WTC11 (cell line): ENCODE measurements at regions not wholly inside any gene's neighbourhood (a gene's known extent, or its start where the extent isn't known, plus 50 kb on each side); places are given as distances from the start of the nearest gene placed in this dataset.

Experiments
- ATAC-seq: fragments of 200-7000 bp; cut with Tn5 transposase; 2 replicates; pipeline ENCODE4 v1.10.0; 2021; ENCODE audit warnings: mild to moderate bottlenecking, moderate library complexity
- CTCF ChIA-PET: fragments of 300-600 bp; sonication (Branson Sonifier 250); formaldehyde crosslinking; loops from one replicate; lab custom pipeline; 2021; ENCODE audit warnings: antibody characterized with exemption; lab: Charles Lee
- POLR2A ChIA-PET: fragments of 350-600 bp; sonication (Branson Sonifier 250); formaldehyde crosslinking; loops from one replicate; lab custom pipeline; 2021; ENCODE audit warnings: antibody characterized with exemption; lab: Charles Lee
- DNase-seq: peaks from one replicate; pipeline ENCODE4 v3.0.0; 2021; ENCODE audit warnings: low spot score
- H3K27ac Mint-ChIP-seq: 2 replicates; pipeline ENCODE4 v1.8.0; 2021; ENCODE audit warnings: mixed read lengths
- H3K27me3 Mint-ChIP-seq: 2 replicates; pipeline ENCODE4 v1.8.0; 2021; ENCODE audit warnings: low read depth, mild to moderate bottlenecking, moderate library complexity, mixed read lengths
- H3K36me3 Mint-ChIP-seq: 2 replicates; pipeline ENCODE4 v1.8.0; 2021; ENCODE audit warnings: mixed read lengths
- H3K4me1 Mint-ChIP-seq: 2 replicates; pipeline ENCODE4 v1.8.0; 2022; ENCODE audit warnings: mixed read lengths
- H3K4me3 Mint-ChIP-seq: 2 replicates; pipeline ENCODE4 v1.8.0; 2021; ENCODE audit warnings: mild to moderate bottlenecking, moderate library complexity, mixed read lengths
- H3K9me3 Mint-ChIP-seq: 2 replicates; pipeline ENCODE4 v1.8.0; 2021; ENCODE audit warnings: mixed read lengths
- CDX4 ChIP-seq: fragments of 250-450 bp; sonication (Bioruptor Pico); IDR thresholded peaks from 2 replicates; pipeline ENCODE4 v1.9.0; 2021; ENCODE audit warnings: moderate library complexity, mild to moderate bottlenecking, inconsistent platforms, borderline replicate concordance
- FOXJ3 ChIP-seq: sonication (generic); formaldehyde crosslinking; IDR thresholded peaks from 2 replicates; pipeline ENCODE4 v1.9.0; 2021; ENCODE audit warnings: missing genetic modification reagents, mild to moderate bottlenecking, borderline replicate concordance
- FOXP1 ChIP-seq: sonication (generic); formaldehyde crosslinking; IDR thresholded peaks from 2 replicates; pipeline ENCODE4 v1.8.0; 2022; ENCODE audit warnings: missing genetic modification reagents, mild to moderate bottlenecking, moderate library complexity, borderline replicate concordance
- GABPB1 ChIP-seq: sonication (generic); formaldehyde crosslinking; IDR thresholded peaks from 2 replicates; pipeline ENCODE4 v1.8.1; 2023; ENCODE audit warnings: mild to moderate bottlenecking, missing genetic modification reagents
- GTF2I ChIP-seq: fragments of 250-450 bp; sonication (Bioruptor Pico); conservative IDR thresholded peaks from 2 replicates; pipeline ENCODE4 v1.4.0; 2021; ENCODE audit warnings: mild to moderate bottlenecking
- IRF1 ChIP-seq: sonication (generic); formaldehyde crosslinking; IDR thresholded peaks from 2 replicates; pipeline ENCODE4 v1.8.0; 2023; ENCODE audit warnings: missing genetic modification reagents
- IRF2 ChIP-seq: sonication (generic); formaldehyde crosslinking; IDR thresholded peaks from 2 replicates; pipeline ENCODE4 v1.8.0; 2022; ENCODE audit warnings: low read depth, missing genetic modification reagents, borderline replicate concordance
- JAZF1 ChIP-seq: fragments of 250-450 bp; sonication (Bioruptor Pico); IDR thresholded peaks from 2 replicates; pipeline ENCODE4 v1.9.0; 2021; ENCODE audit warnings: moderate library complexity, mild to moderate bottlenecking, inconsistent platforms
- MLX ChIP-seq: sonication (generic); formaldehyde crosslinking; IDR thresholded peaks from 2 replicates; pipeline ENCODE4 v1.8.1; 2023; ENCODE audit warnings: mild to moderate bottlenecking, missing genetic modification reagents, moderate library complexity
- PRDM15 ChIP-seq: sonication (generic); formaldehyde crosslinking; IDR thresholded peaks from 2 replicates; pipeline ENCODE4 v1.8.0; 2022; ENCODE audit warnings: missing genetic modification reagents
- PREB ChIP-seq: sonication (generic); formaldehyde crosslinking; IDR thresholded peaks from 2 replicates; pipeline ENCODE4 v1.8.1; 2022; ENCODE audit warnings: mild to moderate bottlenecking, missing genetic modification reagents, moderate library complexity, borderline replicate concordance
- SMAD3 ChIP-seq: sonication (generic); formaldehyde crosslinking; IDR thresholded peaks from 2 replicates; pipeline ENCODE4 v1.8.0; 2022; ENCODE audit warnings: missing genetic modification reagents, mild to moderate bottlenecking, borderline replicate concordance
- SOX15 ChIP-seq: fragments of 250-450 bp; sonication (Bioruptor Pico); IDR thresholded peaks from 2 replicates; pipeline ENCODE4 v1.9.0; 2021; ENCODE audit warnings: mild to moderate bottlenecking
- TEAD4 ChIP-seq: sonication (generic); formaldehyde crosslinking; IDR thresholded peaks from 2 replicates; pipeline ENCODE4 v1.8.0; 2022; ENCODE audit warnings: mild to moderate bottlenecking, missing genetic modification reagents
- ZBTB43 ChIP-seq: sonication (generic); formaldehyde crosslinking; IDR thresholded peaks from 2 replicates; pipeline ENCODE4 v1.8.1; 2023; ENCODE audit warnings: mild to moderate bottlenecking, missing genetic modification reagents

- TF ChIP-seq IRF1, result no peak
- no peak overlapping the region for H3K27ac Mint-ChIP-seq
- DNase-seq (no peak), ATAC-seq (no peak)
- H3K27me3 Mint-ChIP-seq, result no peaks in the 10 kb centered on the region
- H3K4me3 Mint-ChIP-seq, result no peak overlapping the region
- H3K4me1 Mint-ChIP-seq, result peaks cover 18% of the 10 kb centered on the region
- POLR2A ChIA-PET, result no interaction called here
- H3K36me3 Mint-ChIP-seq, result no peaks in the 10 kb centered on the region
- CTCF ChIA-PET, result no interaction called here
- peaks cover under 1% of the 10 kb centered on the region; the same call in 1 of the 2 replicates for H3K9me3 Mint-ChIP-seq
Measured at GRCh38 chr3:124142389-124142970, 150.6 kb upstream of the ROPN1 start.

GRCh38 chr3:124143047-124143446 is 151.1 kb upstream of the ROPN1 start:
- Mint-ChIP-seq H3K9me3 (peaks cover 4% of the 10 kb centered on the region; the same call in 1 of the 2 replicates), H3K27ac (no peak overlapping the region), H3K4me3 (no peak overlapping the region), H3K36me3 (no peaks in the 10 kb centered on the region), H3K4me1 (peaks cover 12% of the 10 kb centered on the region), H3K27me3 (no peaks in the 10 kb centered on the region)
- ATAC-seq (no peak), DNase-seq (no peak)
- CTCF ChIA-PET, result no interaction called here
- POLR2A ChIA-PET, result no interaction called here
- TF ChIP-seq SMAD3 (CRISPR knock-in tag), result no peak

GRCh38 chr3:124144035-124144814 is 152.3 kb upstream of the ROPN1 start:
- ChIA-PET POLR2A (no interaction called here), CTCF (no interaction called here)
- Mint-ChIP-seq H3K4me1 (peaks cover 7% of the 10 kb centered on the region), H3K27ac (no peak overlapping the region; the same call in 1 of the 2 replicates), H3K36me3 (no peaks in the 10 kb centered on the region), H3K4me3 (no peak overlapping the region), H3K9me3 (peaks cover 4% of the 10 kb centered on the region; the same call in 1 of the 2 replicates), H3K27me3 (no peaks in the 10 kb centered on the region)
- ATAC-seq (no peak), DNase-seq (no peak)
- no peak for TF ChIP-seq TEAD4
- no peak for TF ChIP-seq FOXJ3 (CRISPR knock-in tag)
- no peak for TF ChIP-seq SOX15 (CRISPR knock-in tag)
- TF ChIP-seq SMAD3 (CRISPR knock-in tag), result no peak
- TF ChIP-seq JAZF1 (CRISPR knock-in tag), result no peak
- no peak for TF ChIP-seq CDX4
- no peak for TF ChIP-seq PRDM15
- TF ChIP-seq MLX (CRISPR knock-in tag), result no peak
- no peak for TF ChIP-seq GABPB1 (CRISPR knock-in tag)

- H3K36me3 Mint-ChIP-seq, result no peaks in the 10 kb centered on the region
- no peak overlapping the region for H3K4me3 Mint-ChIP-seq
- POLR2A ChIA-PET, result no interaction called here
- H3K27me3 Mint-ChIP-seq, result no peaks in the 10 kb centered on the region
- CTCF ChIA-PET, result no interaction called here
- ATAC-seq, result no peak
- H3K9me3 Mint-ChIP-seq, result peaks cover 4% of the 10 kb centered on the region; the same call in 1 of the 2 replicates
- H3K4me1 Mint-ChIP-seq, result peaks cover 7% of the 10 kb centered on the region
- no peak for DNase-seq
- no peak overlapping the region; the same call in 1 of the 2 replicates for H3K27ac Mint-ChIP-seq
- TF ChIP-seq PREB (CRISPR knock-in tag), result no peak
- no peak for TF ChIP-seq ZBTB43 (CRISPR knock-in tag)
- TF ChIP-seq FOXP1, result no peak
- no peak for TF ChIP-seq GTF2I
- no peak for TF ChIP-seq IRF2 (CRISPR knock-in tag)
Measured at GRCh38 chr3:124147429-124147828, 155.5 kb upstream of the ROPN1 start.
